ENCODE measurements at regions not wholly inside any gene's neighbourhood (a gene's known extent, or its start where the extent isn't known, plus 50 kb on each side); places are given as distances from the start of the nearest gene placed in this dataset.
A peak's percentile ranks its signal among the peaks of the same experiment; 100 is the strongest.
"Not testable (repeated sequence)": the region's sequence is repeated elsewhere in the genome, so short reads cannot be mapped to it uniquely, and the experiment has no call there.

DNA sequence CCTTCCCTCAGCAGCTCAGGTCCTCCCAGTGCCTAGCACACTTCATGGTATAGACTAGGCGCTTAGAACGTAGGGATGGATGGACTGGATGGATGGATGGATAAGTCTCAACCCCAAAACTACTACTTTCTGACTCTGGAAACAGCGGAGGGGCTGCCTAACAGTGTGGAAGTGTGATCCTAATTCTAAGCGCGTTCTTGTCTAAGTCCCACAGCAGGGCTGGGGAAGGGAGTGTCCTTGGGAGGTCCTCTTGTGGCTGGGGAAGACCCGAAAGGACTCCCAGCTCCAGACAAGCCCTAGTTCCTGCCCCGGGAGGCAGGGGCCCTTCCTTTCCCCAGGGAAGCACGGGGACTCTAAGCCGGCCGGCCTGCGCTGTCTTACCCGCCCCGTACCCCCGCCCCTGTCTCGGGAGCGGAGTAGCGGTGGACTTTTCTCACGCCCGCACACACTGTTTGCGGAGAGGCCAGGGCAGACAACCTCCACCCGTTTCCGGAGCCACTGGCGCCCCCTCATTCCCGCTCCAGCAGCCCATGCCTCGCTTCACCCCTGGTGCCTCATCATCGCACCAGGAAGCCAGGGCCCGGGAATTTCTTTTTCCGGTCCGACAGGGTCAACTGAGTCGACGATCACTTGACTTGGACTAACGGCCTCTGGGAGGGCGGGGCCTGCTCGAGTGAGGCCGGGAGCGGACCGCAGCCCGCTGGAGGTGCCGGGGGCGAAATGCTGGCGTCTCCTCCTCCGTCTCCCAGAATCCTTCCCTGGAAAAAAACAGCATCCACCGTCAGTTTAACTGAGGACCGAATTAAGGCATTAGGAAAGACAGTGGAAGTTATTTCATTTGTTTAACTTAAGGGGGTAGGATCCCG lies 133.3 kb downstream of the TBC1D2B start:
- Histone ChIP-seq H3K36me3 (no peaks in the 10 kb centered on the region), H3K4me3 (peak overlapping the region; percentile 31 to 62 (median 54)), H3K4me1 (peaks cover 0 to 9% (median 0%) of the 10 kb centered on the region in 4 donors), H3K27ac (peak overlapping the region; percentile 53 to 84 (median 78)), H3K27me3 (no peaks in the 10 kb centered on the region), H3K9me3 (no peaks in the 10 kb centered on the region)
- WGBS, 2 donors = 11 to 12% methylated on average over 28 to 33 of the region's 45 CpGs
- TF ChIP-seq EP300 (IDR thresholded peaks at IDR 0.05) = peak in 1 of 2 donors; percentile 24
- TF ChIP-seq, protein P1, sequence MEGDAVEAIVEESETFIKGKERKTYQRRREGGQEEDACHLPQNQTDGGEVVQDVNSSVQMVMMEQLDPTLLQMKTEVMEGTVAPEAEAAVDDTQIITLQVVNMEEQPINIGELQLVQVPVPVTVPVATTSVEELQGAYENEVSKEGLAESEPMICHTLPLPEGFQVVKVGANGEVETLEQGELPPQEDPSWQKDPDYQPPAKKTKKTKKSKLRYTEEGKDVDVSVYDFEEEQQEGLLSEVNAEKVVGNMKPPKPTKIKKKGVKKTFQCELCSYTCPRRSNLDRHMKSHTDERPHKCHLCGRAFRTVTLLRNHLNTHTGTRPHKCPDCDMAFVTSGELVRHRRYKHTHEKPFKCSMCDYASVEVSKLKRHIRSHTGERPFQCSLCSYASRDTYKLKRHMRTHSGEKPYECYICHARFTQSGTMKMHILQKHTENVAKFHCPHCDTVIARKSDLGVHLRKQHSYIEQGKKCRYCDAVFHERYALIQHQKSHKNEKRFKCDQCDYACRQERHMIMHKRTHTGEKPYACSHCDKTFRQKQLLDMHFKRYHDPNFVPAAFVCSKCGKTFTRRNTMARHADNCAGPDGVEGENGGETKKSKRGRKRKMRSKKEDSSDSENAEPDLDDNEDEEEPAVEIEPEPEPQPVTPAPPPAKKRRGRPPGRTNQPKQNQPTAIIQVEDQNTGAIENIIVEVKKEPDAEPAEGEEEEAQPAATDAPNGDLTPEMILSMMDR (IDR thresholded peaks at IDR 0.05) = no peak
- peak; percentile 77 to 80 for DNase-seq (ENCODE audit: low spot score in 2 of 2)

DNA sequence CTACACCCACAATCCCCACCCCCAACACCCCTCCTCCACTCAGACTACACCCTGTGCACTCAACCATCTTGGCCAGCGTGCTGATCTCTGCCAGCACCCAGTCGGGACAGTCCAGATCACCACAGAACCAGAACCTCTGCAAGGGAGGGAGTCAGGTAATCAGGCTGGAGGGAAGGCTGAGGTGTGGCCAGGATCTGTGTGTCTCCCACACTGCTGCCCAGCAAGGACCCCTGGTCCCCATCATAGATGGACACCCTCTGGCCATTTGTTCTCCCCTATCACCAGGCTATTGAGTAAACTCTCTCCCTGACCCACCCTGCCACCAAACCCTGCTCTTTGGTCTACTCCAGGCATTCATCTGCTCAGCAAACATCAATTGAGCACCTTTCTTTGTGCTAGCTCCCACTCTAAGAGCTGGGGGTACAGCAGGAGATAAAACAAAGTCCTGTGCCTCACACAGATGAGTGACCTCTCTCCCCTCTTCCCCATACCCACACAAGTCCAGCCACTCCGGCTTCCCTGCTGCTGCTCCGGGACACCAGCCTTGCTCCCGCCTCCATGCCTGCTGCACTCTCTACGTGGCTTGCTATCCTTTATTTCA lies 134.8 kb downstream of the TBC1D2B start:
- no peak overlapping the region for H3K4me3 ChIP-seq
- whole genome bisulfite sequencing, 2 donors = 85 to 87% methylated on average over 6 of the region's 6 CpGs

DNA sequence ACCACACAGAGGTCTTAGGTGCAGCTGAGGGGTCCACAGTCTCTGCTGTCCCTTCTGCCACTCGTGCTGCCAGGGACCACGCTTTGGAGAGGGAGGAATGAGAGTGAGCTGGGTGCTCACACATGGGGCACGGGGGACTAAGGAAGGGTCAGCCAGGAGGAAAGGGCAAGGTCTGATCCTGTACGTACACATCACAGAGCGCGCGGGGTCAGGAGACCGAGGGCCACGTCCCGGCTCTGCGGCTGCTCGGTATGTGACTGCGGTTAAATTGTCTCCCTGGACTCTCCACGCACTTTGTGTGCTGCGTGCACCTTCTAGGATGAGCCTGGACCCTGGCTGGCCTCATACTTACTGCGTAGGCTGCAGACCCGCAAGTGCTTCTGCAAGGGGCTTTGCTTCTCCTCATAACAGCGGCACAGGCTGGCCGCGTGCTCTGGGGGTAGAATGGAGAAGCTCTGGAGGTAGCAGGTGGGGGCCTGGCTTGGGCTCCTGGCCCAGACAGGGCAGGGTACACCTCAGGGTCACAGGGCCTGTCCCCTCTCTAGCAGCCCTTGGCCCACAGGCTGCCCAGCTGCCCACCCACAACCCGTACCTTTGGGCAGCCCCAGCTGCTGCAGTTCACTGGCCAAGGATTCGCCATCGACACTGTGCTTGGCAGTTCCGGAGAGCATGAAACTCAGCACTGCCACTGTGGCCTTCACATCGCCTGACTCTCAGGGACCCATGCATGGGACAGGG lies 136.3 kb downstream of the TBC1D2B start:
- H3K4me3 ChIP-seq; H3K27me3 ChIP-seq; H3K9me3 ChIP-seq; H3K27ac ChIP-seq; H3K36me3 ChIP-seq; H3K4me1 ChIP-seq; DNase-seq (ENCODE audit: low spot score in 2 of 2): not testable (repeated sequence)
- WGBS, 2 donors = 77 to 90% methylated on average over 2 to 7 of the region's 25 CpGs

More for the DNA sequence above, 134.8 kb downstream of the TBC1D2B start:
- Histone ChIP-seq H3K4me1 (peaks cover 0 to 9% (median 0%) of the 10 kb centered on the region in 4 donors), H3K27me3 (no peaks in the 10 kb centered on the region), H3K36me3 (no peaks in the 10 kb centered on the region), H3K27ac (no peak overlapping the region), H3K9me3 (no peaks in the 10 kb centered on the region)
- DNase-seq (ENCODE audit: low spot score in 2 of 2) = no peak
- TF ChIP-seq EP300 (IDR thresholded peaks at IDR 0.05) (no peak), POLR2A (IDR thresholded peaks at IDR 0.05) (no peak)
- TF ChIP-seq, protein P1 (IDR thresholded peaks at IDR 0.05) = no peak

DNA sequence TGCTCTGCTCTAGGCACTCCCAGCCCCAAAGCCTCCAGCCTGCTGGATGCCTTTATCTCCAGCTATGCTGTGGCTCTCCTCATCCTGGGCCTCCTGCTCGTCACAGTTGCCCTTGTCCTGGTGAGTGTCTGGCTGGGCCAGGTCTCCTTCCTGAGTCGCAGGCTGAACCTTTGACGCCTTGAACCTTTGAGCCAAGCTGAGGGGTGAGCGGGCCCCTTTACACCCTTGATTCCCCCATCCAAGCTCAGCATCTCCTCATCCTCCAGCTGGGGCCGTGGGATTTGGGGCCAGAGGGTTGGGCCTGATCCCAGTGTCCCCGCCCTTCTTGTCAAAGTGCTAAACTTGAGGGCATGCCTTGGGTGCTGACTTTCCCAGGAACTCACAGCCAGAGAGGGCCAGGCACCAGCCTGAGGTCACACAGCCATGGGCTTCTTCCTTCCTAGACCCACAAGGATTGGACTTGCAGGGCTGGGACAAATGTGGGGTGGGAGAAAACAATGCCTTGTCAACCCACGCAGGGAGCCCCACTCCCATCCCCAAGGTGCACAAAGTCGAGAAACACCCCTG lies 137.0 kb downstream of the TBC1D2B start:
- no peak overlapping the region for H3K4me3 ChIP-seq
- no peak for DNase-seq (ENCODE audit: low spot score in 2 of 2)
- no peaks in the 10 kb centered on the region for H3K27me3 ChIP-seq
- WGBS, 2 donors = 79 to 86% methylated on average over 7 to 8 of the region's 8 CpGs
- H3K4me1 ChIP-seq = peaks cover 0 to 9% (median 0%) of the 10 kb centered on the region in 4 donors
- H3K27ac ChIP-seq = no peak overlapping the region
- no peaks in the 10 kb centered on the region for H3K9me3 ChIP-seq
- no peaks in the 10 kb centered on the region for H3K36me3 ChIP-seq
- TF ChIP-seq EP300 (IDR thresholded peaks at IDR 0.05) (no peak), POLR2A (IDR thresholded peaks at IDR 0.05) (no peak)
- TF ChIP-seq, protein P1 (IDR thresholded peaks at IDR 0.05) = no peak

DNA sequence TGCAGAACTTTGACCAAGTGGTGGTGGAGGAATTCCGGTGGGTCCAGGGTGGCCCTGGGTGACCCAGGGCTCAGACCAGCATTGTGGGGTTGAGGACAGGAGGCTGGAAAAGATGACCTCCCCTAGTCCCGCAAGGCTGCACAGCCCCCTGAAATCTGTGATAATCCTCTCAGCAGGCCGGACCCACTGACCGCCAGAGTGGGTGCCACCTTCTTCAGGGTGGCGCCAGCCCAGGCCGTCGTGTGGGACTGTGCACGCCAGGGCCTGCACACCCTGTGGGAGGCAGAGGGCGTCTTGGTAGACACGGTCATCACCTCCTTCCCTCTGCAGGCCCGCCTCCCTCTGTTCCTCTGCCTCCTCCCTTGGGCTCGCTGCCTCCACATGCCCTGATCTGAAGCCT lies 137.7 kb downstream of the TBC1D2B start:
- no peaks in the 10 kb centered on the region for H3K27me3 ChIP-seq
- no peak overlapping the region for H3K4me3 ChIP-seq
- H3K36me3 ChIP-seq = no peaks in the 10 kb centered on the region
- 77 to 84% methylated on average over 10 to 12 of the region's 12 CpGs for WGBS, 2 donors
- no peak overlapping the region for H3K27ac ChIP-seq
- H3K9me3 ChIP-seq = no peaks in the 10 kb centered on the region
- TF ChIP-seq POLR2A (IDR thresholded peaks at IDR 0.05) = no peak
- TF ChIP-seq EP300 (IDR thresholded peaks at IDR 0.05) = no peak
- TF ChIP-seq, protein P1 (IDR thresholded peaks at IDR 0.05) = no peak
- no peak for DNase-seq (ENCODE audit: low spot score in 2 of 2)
- peaks cover 0 to 7% (median 0%) of the 10 kb centered on the region in 4 donors for H3K4me1 ChIP-seq

DNA sequence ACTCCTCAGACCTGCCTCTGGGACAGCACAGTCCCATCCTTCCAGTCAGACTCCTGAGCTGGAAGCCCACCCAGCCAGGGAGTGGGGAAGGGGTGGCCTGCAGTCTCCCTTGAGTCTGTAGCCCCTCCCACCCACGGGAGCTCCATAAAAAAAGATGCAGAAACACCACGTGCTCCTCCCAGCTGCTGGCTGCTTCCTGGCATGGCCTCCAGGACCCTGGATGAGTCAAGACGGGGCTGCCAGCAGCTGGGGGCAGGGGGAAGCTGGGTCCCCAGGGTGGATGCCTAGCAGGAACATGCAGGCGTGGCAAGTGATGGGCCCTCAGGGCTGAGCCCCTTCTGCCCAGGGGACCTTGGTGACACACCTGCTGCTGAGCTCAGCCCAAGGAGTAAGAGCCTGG lies 138.5 kb downstream of the TBC1D2B start:
- 11 to 39% methylated on average over 3 of the region's 4 CpGs for WGBS, 2 donors
- H3K27ac ChIP-seq; H3K27me3 ChIP-seq; H3K36me3 ChIP-seq; DNase-seq (ENCODE audit: low spot score in 2 of 2); H3K9me3 ChIP-seq; H3K4me1 ChIP-seq; H3K4me3 ChIP-seq: not testable (repeated sequence)

DNA sequence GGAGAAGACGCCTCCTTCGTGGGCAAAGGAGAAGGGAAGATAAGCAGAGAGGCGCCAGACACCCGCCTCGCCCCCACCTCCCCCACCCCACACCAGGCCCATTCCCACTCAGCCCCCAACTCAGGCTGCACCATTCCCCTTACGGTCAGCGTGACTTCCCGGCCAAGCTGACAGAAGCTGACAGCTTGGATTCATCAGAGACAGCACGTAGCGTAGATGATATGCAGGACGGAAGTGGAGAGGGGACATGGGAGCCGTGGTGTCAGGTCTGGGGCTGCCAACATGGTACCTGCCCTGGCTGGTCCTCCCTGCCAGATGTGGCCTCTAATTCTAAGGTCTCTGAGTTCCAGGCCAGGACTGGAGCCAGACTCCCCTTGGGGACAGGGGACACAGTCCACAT lies 139.0 kb downstream of the TBC1D2B start:
- not testable (repeated sequence) for DNase-seq (ENCODE audit: low spot score in 2 of 2); H3K4me3 ChIP-seq; H3K36me3 ChIP-seq; H3K27ac ChIP-seq; H3K4me1 ChIP-seq; H3K27me3 ChIP-seq; H3K9me3 ChIP-seq
- 89% methylated on average over 11 to 12 of the region's 12 CpGs for WGBS, 2 donors

DNA sequence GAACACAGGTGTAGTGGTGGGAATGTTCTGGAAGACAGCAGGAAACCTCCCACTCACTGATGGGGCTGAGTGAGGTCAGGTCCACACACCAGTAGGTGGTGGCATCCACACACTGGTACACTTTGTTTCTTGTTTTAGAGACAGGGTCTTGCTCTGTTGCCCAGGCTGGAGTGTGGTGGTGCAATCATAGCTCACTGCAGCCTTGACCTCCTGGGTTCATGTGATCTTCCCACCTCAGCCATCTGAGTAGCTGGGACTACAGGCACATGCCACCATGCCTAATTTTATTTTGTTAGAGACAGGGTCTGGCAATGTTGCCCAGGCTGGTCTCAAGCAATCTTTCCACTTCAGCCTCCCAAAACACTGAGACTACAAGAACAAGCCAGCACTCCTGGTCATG lies 140.9 kb downstream of the TBC1D2B start:
- not testable (repeated sequence) for DNase-seq (ENCODE audit: low spot score in 2 of 2); H3K36me3 ChIP-seq; H3K27me3 ChIP-seq; H3K27ac ChIP-seq; H3K4me3 ChIP-seq; H3K9me3 ChIP-seq; H3K4me1 ChIP-seq

All from tibial nerve (tissue), 4 donors.